Stimulated activated CD4-positive, alpha-beta T cell treated with anti-CD3 and anti-CD28 coated beads, Interleukin-2, amount 100 ng/mL, for 48 hours (primary cell): ENCODE measurements at regions not wholly inside any gene's neighbourhood (a gene's known extent, or its start where the extent isn't known, plus 50 kb on each side); places are given as distances from the start of the nearest gene placed in this dataset.

Experiments used
- DNase-seq, 2 donors: peaks; one replicate each; pipeline ENCODE4 v3.0.0-alpha.2; 2020

DNA sequence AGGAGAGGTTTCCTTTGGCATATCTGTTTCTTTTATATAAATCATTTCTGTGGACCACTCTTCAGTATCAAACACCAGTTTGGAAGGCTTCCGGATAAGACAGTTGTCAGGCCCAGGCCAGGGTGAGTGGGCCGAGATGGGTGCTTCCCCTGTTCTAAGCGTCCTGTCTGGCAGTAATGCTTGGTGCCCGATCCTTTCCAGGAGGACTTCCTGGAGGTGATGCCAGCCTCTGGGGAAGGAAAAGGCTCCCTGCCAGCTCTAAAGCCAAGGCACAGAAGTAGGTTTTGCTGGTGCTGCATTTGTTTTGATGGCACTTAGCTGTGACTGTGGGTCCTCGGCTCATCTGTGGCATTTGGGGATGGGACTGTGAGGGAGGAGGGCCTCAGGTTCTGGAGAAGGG is 124.4 kb upstream of the RTL1 start:
- DNase-seq, result no peak

DNA sequence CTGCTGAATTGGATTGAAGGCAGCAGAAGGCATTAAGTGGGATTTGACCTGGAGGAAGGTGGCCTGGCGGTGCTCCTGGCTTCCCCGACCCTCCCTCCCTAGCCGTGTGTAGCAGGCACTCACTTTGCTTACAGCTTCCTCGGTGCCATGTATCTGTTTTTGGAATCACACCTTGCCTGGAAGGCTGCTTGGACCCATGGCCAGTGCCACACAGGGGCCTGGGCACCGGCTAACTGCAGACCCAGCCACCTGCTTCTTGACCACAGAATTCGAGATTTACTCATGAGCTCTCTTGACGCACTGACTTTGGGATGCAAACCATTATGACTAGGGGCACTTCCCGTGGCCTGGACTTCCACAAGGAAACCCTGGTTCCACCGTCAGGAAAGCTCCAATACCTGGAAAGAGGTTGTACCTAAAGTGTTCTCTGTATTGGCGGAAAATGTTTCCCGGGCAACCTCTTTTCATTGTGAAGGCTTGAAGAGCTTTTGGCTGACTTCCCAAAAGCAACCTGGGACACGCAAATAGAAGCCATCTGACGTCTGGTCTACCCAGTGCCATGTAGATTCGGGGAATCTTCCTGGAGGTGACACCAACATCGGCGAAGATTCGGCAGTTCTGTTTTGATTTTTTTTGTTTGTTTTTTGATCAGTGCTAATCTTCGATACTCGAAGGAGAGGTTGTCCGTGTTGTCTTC is 125.6 kb upstream of the RTL1 start:
- no peak for DNase-seq

DNA sequence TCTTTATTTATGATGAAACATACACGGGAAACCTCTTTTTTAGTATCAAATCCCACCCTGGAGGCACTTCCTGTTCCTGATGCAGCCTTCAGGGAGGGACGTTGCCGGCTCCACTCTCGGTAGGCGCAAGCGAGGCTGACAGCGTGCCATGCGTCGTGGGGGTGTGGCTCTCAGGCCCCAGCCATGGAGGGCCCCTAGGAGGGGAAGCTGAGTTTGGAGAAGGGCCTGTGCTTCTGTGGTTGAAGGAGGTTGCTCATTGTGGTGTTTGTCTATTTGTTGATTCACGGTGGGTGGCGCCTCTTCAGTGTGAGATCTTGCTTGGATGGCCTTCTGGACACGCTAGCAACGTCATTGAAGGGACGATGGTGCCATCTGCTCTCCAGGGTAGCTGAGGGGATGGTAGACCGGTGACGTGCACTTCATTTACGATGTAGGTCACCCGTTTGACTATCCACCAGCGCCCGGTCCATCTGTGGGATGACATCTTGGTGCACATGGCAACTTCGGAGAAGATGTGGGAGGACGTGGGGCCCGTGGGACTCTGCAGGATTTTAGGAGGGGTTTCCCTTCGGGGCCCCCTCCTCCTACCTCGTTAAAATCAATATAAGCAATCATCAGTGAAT is 126.3 kb upstream of the RTL1 start:
- no peak for DNase-seq

DNA sequence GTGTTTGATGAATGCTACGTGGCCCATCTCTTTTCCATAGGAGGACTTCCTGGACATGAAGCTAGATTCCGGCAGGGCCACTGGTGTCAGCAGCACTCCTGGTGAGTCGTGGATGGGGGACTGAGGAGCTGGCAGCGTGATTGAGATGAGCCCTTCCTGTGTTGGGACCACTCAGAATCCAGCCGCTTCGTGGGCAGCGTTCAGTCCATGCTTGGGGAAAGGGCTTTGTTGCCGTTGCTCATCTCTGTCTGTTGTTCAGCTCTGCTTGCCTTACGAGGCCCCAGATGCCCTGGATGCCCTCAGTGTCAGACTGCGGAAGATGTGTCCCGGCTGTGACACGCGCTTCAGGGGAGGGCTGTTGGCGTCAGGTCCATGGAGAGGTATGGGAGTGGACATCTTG is 127.1 kb upstream of the RTL1 start:
- DNase-seq, result no peak

DNA sequence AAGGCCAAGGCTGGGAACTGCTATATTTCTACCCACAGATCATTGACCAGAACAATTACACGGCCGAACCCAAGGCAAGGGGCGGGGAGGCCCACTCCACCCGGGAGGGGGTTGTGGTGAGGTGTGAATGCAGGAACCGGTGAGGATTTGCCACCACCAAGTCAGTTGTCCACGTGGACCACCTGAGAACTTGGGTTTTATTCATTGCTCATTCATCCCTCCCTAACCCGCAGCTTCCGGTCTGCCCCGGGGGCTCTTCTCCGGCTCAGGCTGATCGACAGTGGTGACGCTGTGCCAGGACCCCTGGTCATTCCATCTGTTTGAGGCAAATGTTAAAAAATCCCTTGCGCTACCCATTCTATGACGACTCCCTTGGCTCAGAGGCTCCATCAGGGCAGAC is 127.7 kb upstream of the RTL1 start:
- DNase-seq, result no peak

DNA sequence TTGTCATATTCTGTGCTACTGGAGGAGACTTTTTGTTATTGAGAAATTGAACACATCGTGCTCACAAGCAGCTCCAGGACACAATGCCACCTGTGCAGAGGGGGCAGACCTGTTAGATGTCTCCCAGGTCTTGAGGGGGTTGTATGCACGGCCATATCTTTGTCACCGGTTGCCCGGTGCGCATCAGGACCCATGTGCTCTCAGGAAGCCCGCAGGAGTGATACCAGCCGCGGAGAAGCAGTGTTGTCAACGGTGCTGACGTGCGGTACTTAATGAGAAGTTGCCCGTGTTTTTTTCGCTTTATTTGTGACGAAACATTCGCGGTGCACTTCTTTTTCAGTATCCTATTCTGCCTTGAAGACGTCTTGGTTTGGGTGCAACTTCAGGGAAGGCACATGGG is 128.2 kb upstream of the RTL1 start:
- no peak for DNase-seq

DNA sequence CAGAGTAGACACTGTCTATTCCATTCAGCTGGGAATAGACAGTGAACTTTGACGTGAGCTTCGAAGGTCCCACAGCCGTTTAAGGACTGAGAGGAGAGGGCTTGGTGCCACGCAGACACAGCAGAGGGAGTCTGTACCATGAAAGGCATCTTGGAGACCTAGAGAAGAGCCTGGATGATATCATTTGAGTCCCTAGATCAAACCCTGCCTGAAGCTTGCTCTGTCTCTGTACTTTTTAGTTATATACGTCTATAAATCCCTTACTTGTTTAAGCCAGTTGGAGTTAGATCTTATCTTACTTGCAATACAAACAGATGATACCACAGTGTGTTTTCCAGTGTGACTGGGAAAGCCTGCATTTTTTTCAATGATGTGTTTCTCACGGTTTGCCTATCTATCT is 128.9 kb upstream of the RTL1 start:
- no peak for DNase-seq

DNA sequence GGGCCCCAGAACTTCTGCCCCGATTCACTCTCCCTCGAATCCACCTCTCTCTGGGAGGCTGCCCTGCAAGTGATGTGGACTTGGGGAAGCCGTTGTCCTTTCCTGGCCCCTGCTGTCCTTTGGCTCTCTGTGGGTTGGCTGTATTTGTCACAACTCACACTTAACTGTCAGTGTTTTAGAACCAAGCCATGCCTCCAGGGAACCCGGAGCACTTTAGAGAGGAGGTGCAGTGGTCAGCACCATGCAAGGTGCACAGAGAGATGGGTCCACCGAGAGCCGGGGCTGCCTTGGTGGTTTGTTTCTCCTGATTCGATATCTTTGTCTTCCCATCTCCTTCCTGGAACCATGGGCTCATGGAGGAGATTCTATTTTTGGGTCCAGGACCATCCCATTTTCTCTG is 129.5 kb upstream of the RTL1 start:
- DNase-seq, result no peak

DNA sequence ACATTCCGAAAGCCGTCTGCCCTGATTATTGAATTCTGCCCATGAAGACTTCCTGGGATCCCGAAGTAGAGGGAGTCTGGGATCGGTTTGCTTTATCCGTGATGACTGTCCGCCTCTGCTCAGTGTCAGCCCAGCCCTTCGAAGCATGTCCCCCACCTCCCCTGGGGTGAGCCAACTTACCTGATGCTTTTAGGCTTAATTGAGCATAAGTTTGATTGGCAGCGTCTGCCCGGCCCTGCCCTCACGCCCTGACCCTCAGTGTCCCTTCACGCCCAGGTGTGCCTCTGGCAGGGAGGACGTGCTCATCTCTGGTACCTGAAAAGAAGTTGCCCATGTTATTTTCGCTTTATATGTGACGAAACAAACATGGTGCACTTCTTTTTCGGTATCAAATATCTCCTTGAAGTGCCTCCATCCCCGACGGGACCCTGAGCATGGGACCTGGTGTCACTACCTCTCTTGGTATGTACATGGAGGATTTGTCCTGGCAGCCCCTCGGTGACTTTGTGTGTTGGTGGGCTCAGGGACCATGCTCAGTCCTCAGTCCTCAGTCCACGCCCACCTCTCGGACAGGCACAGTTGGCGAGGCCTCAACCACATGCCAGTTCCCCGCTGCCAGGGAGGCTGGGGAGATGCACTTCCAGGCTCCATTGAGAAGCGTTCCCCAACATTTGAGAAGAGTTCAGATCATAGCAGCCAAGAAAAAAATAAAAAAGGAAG is 130.1 kb upstream of the RTL1 start:
- no peak for DNase-seq

DNA sequence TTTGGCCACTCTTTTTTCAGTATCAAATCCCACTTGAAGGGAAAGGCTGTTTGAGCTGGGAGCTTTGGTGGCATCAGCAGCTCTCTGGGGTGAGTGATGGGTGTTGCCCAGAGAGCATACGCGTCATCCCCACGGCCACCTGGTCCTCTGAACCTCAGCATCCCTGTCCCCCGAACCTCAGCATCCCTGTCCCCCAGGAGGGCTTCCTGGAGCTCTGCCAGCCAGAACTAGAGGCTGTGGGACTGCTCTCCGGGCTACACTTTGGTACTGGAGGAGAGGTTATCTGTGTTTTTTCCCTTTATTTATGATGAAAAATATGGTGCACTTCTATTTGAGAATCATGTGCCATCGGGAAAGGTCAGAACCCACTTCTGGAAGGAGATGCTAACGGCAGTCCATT is 131.5 kb upstream of the RTL1 start:
- DNase-seq, result no peak

DNA sequence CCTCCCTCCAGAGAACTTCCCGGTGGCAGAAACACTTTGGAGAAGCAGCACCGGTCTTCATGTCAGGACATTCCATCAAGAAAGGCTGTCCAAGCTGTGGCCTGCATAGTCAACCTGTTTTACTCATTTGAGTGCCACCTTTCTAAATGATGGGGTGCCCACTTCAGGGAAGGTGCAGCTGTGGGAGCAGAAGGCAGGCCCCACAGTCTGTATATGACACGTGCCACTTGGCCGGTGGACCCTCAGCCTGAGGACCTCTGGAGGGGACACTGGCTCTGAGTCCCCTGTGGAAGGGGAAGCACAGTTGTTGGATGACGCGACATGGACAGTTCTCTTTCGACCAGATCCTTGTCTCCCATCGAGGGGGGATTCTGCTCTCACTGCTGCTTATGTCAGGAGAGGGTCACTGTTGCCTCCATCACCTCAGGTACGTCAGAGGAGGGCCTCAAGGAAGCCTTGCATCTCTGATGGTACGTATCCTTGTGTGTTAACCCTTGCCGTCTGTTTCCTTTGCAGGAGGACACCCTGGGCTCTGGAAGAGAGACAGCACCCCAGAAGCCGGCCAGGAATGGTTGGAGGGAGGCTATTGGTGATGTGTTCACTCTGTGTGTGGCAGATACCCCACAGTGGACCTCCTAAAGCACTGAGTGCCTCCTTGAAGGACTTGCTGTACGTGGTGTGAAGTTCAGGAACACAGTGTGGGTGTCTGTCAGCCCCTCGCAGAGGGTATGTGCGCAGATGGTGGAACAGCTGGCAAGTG is 132.1 kb upstream of the RTL1 start:
- no peak for DNase-seq

DNA sequence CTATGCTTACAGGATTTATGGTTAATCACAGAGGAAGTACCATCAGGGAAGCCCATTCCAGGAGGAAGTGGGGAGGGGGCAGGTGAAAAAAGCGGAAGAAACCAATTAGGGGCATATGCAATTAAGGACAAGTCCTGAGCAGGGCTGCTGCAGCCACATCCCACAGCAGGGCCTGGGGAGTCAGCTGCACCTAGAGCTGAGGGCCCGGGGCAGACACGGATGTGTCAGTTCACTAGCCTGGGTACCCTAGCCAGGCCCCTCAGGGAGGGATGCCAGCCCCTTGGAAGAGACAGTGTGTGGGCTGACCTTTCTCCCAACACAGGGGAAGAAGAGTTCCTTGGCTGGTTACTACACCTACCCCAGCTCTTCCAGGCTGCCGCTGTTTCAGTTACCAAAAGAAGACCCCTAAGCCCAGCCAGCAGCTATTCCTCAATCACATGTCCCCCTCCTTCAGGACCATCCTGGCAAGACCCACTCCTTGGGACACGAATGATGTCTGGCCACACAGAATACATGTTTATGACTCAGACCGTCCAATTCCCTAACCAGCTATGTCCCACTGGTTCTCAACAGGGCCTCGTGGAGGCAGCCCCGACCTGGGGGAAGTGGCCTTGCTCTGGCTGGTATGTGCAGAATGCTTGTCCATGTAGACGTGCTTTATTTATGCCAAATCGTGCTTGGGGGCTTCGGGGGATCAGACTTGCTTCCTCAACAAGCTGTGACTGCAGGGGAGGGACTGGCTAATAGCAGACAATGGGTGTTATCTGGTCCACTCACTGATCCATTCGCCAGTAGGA is 133.7 kb upstream of the RTL1 start:
- DNase-seq, result no peak

DNA sequence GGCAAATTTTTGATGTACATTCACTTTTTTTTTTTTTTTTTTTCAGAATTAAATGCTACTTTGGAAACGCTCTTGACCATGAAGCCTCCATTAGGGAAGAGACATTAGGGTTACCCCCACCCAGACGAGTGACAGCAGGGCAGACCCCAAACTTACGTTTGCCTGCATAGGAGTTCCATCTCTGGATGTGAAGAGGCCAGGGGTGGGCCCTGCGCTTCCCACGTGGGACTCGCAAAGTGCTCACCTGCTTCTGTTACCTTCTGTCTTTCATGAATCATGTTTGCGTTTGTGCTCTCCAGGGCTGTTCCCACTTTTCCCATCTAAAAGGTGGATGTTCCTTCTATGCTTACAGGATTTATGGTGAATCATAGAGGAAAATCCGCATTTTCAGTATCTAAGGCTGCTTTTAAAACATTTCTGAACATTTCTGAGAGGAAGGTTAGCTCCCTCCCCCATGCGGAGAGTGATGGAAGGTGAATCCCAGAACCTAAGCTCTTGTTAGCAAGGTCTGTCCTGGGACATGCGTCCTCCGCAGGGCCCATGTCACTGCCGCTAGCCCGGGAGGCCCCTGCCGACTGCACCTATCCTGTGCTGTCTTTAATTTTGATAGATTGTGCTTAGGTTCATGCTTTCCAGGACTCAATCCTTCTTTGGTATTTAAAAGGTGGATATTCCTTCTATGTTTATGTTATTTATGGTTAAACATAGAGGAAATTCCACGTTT is 135.7 kb upstream of the RTL1 start:
- DNase-seq, result no peak

DNA sequence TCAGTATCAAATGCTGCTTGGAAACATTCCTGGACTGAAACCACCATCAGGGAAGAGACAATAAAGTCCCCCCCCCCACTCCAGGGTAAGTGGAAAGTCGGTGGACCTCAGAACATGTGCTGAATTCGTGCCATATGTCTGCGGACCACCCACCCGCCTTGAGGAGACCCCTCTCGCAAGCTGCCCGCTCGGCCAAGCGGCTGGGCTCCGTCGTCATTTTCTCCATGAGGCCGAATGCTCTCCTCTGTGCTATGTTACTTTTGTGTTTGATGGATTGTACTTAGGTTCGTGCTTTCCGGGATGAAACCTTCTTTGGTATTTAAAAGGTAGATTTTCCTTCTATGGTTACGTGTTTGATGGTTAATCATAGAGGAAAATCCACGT is 136.2 kb upstream of the RTL1 start:
- no peak for DNase-seq

DNA sequence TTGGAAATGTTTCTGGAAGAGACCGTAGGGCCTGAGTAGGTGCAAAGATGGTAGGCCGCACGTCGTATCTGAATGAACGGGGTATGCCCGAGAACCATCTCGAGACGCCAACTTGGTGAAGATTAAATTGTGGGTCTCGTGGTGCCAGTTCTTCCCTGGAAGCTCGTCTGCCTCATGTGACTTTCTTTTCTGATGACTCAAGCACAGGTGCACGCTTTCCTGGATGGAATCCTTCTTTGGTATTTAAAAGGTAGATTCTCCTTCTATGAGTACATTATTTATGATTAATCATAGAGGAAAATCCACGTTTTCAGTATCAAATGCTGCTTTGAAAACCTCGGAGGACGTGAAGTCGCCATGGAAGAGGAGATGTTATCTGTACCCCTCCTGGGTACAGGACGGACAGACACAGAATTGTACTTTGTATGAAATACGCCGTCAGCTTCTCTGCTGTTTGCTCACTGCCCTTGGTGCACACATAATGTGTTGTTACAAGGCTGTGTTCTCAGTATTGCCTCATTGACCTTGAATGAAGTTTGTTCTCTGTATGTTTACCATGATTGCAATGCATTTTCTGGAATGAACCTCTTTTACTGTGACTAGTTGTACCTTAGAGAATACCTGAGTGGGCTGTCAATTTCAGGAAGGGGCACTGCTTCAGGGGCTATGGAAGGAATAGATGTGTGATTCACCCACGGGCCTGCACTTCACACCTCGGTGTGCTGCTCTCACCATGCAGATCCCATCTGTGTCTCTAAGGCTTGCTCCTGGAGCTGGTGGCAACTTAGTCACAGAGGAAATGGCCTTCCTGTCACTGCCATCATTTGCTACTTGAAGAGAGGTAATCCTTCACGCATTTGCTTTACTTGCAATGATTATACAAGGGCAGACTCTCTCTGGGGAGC is 137.3 kb upstream of the RTL1 start:
- DNase-seq, result no peak

DNA sequence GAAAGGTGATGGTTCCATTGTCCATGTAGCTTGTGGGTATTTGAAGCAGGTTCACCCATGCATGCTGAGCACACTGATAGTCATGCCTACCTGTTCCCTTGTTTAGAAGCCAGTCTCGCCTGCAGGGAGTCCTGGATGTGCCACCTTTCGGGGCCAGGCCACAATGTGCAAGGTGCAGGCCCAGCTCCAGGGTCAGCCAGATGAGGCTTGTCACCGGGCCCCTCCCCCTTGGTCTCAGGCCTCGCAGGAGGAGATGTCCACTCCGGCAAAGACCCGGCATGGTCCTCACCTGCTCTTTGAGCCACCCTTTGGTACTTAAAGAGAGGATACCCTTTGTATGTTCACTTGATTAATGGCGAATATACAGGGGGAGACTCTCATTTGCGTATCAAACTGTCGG is 140.4 kb upstream of the RTL1 start:
- DNase-seq, result no peak

DNA sequence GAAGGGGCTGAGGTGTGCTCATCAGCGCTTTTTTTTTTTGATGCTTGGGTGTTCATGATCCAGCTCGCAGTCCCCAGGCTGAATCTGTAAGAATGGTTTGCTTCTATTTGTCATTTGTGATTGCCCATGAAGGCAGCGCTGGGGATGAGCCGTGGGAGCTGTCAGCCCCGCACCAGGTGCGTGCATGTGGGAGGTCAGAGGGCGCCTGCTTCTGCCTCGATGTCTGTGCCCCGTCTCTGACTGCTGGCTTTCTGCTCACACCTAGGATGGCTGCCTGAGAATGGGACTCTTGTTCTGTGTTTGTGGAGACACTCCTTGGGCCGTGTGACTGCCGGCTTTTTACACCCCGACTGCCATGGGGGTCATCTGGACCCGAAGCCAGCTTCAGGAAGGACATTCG is 141.2 kb upstream of the RTL1 start:
- DNase-seq, result no peak

DNA sequence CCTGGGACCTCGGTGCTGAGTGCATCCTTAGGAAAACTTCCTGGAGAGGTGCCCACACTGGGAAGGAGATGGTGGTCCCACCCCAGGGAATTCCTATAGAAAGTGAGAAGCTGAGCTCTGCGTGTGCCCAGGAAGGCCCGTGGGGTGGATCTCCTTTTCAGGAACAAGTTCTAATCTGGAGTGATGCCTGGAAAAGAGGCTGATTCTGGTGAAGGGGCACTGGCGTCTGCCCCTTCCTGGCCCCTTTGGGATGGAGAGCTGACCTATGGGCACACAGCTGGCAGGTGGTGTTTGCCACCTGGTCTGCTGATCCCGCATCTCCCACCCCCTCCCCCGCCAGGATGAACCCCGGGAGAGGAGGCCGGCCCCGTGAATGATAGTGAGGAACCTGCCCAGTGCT is 142.0 kb upstream of the RTL1 start:
- no peak for DNase-seq

DNA sequence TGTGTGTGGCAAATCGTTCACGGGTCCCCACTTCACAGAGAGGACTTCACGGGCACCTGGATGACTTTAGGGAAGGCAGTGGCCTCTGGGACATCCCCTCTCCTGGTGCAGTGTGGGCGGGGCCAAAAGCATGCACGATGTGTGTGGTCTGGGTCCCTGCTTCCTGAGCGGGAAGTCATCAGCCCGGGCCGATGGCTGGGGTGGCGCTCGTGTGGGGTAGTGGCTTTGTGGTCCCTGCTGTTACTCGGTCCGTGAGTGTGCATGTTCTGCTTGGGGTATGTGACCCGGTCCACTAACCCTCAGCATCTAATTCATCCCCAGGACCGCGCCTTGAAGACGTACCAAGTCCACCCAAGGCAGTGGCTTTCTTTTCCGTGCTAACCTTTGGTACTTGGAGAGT is 142.5 kb upstream of the RTL1 start:
- no peak for DNase-seq

DNA sequence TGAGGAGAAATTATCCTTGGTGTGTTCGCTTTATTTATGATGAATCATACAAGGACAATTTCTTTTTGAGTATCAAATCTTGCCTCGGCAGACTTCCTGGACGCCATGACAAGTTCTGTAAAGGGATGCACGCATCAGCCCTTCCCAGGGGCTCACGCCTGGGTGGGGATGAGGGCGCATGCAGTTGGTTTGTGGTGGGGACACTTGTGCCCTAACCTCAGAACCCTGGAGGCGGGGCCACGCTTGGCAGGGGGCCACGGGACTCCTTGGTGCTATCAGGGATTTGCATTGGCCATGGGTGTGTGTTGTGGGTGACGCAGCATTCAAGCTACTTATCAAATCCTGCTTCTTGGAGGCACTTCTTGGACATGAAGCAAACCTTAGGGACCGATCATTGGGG is 143.8 kb upstream of the RTL1 start:
- no peak for DNase-seq

DNA sequence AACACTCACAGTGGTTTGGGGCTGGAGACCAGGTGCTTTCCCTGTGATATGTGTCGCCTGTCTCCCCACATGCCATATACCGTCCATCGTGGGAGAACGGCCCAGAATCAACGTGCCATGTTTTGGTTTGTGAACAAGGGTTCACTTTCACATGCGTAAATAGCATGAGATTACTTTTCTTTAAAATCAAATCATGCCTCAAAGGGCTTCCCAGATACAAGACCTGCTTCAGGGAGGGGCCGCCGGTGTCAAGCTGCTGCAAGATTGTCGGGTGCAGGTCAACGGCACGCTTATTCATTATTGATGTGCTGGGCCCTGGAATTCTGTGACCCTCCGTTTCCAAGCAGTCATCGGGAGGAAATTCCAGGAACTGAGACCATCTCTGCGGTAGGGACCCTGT is 145.2 kb upstream of the RTL1 start:
- DNase-seq, result no peak
